ENCODE measurements at regions not wholly inside any gene's neighbourhood (a gene's known extent, or its start where the extent isn't known, plus 50 kb on each side); places are given as distances from the start of the nearest gene placed in this dataset.

DNA sequence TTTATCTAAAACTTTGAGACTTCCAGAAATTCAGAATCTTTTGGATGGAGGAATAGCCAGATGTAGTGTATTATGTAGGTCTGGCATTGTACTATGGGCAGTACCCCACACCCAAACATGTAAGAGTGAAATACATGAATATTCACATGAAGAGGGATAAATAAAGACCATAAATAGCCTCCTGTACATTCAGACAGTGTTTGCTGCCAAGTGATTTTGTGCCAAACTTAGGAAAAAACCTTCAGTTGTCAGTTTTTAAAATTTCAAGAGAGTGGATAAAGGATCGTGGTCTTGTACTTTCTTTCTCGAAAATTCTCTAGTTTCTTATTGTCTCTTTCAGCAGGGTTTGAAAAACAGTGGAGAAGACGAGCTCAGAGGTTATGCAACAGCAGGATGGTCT, 150.3 kb upstream of the LARGE1 start:
- Histone ChIP-seq H3K27me3 (ENCODE audit: control insufficient read depth in 1 of 2, insufficient read depth in 2 of 2, low read length in 2 of 2) (peaks cover 0 to 29% of the 10 kb centered on the region in 2 experiments; a peak in 4 of 5 replicates), H3K27ac (ENCODE audit: extremely low read length, insufficient read depth, low read length) (no peak overlapping the region), H3K36me3 (replicated peaks in 1 of 2; ENCODE audit: control insufficient read depth in 1 of 2, insufficient read depth in 2 of 2, low read length in 2 of 2) (no peaks in the 10 kb centered on the region), H3K4me1 (ENCODE audit: insufficient read depth, low read length) (no peaks in the 10 kb centered on the region), H3K4me3 (replicated peaks in 1 of 3; ENCODE audit: insufficient read depth in 1 of 3, low read depth in 2 of 3, low read length in 3 of 3) (no peak overlapping the region), H3K9me3 (ENCODE audit: low read length) (no peaks in the 10 kb centered on the region), H4K20me1 (ENCODE audit: insufficient read depth, low read length) (no peaks in the 10 kb centered on the region), H2AFZ (ENCODE audit: low read length) (no peak overlapping the region), H3K4me2 (ENCODE audit: low read depth, low read length) (no peak overlapping the region), H3K9ac (ENCODE audit: insufficient read depth, low read depth, low read length) (no peak overlapping the region), H3K79me2 (ENCODE audit: insufficient read depth, low read length) (no peaks in the 10 kb centered on the region)
- intact Hi-C loops (cut with micrococcal nuclease; ENCODE audit: unreplicated experiment): no loop called here
- FAIRE-seq: no peak
- DNase-seq (ENCODE audit: low spot score): no peak
- in situ Hi-C loops (cut with HindIII; ENCODE audit: extremely low pct_ligation_motif_present, low pct_unique_long_range_greater_than_20kb): no loop called here
- BruUV-seq (replicated peaks): no TSS peak
- ChIA-PET POLR2A (no interaction called here), CTCF (ENCODE audit: low intra/inter-chr PET ratio, low total read pairs) (no interaction called here)
- WGBS (ENCODE audit: low lambda C conversion rate): 0% methylated on average over 3 of the region's 3 CpGs
- ATAC-seq: no peak
- TF ChIP-seq RARG (CRISPR knock-in tag; IDR thresholded peaks at IDR 0.05; ENCODE audit: low read depth) (no peak), FOXJ3 (CRISPR knock-in tag; IDR thresholded peaks at IDR 0.05; ENCODE audit: borderline replicate concordance) (no peak), SP2 (CRISPR knock-in tag; IDR thresholded peaks at IDR 0.05) (no peak), ZC3H4 (CRISPR knock-in tag; IDR thresholded peaks at IDR 0.05; ENCODE audit: borderline replicate concordance) (no peak), ZSCAN9 (CRISPR knock-in tag; IDR thresholded peaks at IDR 0.05; ENCODE audit: borderline replicate concordance) (no peak), NBN (conservative IDR thresholded peaks at IDR 0.05) (no peak), NCOA5 (CRISPR knock-in tag; IDR thresholded peaks at IDR 0.05) (no peak), MTF1 (CRISPR knock-in tag; IDR thresholded peaks at IDR 0.05) (no peak), HDAC6 (IDR thresholded peaks at IDR 0.05; ENCODE audit: low read depth, low read length) (no peak), ZNF235 (CRISPR knock-in tag; IDR thresholded peaks at IDR 0.05; ENCODE audit: borderline replicate concordance) (no peak)
- TF ChIP-seq, protein P1, sequence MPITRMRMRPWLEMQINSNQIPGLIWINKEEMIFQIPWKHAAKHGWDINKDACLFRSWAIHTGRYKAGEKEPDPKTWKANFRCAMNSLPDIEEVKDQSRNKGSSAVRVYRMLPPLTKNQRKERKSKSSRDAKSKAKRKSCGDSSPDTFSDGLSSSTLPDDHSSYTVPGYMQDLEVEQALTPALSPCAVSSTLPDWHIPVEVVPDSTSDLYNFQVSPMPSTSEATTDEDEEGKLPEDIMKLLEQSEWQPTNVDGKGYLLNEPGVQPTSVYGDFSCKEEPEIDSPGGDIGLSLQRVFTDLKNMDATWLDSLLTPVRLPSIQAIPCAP (CRISPR knock-in tag; IDR thresholded peaks at IDR 0.05; ENCODE audit: low read depth): no peak
- TF ChIP-seq, protein P2, sequence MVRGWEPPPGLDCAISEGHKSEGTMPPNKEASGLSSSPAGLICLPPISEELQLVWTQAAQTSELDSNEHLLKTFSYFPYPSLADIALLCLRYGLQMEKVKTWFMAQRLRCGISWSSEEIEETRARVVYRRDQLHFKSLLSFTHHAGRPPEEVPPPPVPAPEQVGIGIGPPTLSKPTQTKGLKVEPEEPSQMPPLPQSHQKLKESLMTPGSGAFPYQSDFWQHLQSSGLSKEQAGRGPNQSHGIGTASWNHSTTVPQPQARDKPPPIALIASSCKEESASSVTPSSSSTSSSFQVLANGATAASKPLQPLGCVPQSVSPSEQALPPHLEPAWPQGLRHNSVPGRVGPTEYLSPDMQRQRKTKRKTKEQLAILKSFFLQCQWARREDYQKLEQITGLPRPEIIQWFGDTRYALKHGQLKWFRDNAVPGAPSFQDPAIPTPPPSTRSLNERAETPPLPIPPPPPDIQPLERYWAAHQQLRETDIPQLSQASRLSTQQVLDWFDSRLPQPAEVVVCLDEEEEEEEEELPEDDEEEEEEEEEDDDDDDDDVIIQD (CRISPR knock-in tag; IDR thresholded peaks at IDR 0.05; ENCODE audit: low read depth): no peak
- TF ChIP-seq, protein P3, sequence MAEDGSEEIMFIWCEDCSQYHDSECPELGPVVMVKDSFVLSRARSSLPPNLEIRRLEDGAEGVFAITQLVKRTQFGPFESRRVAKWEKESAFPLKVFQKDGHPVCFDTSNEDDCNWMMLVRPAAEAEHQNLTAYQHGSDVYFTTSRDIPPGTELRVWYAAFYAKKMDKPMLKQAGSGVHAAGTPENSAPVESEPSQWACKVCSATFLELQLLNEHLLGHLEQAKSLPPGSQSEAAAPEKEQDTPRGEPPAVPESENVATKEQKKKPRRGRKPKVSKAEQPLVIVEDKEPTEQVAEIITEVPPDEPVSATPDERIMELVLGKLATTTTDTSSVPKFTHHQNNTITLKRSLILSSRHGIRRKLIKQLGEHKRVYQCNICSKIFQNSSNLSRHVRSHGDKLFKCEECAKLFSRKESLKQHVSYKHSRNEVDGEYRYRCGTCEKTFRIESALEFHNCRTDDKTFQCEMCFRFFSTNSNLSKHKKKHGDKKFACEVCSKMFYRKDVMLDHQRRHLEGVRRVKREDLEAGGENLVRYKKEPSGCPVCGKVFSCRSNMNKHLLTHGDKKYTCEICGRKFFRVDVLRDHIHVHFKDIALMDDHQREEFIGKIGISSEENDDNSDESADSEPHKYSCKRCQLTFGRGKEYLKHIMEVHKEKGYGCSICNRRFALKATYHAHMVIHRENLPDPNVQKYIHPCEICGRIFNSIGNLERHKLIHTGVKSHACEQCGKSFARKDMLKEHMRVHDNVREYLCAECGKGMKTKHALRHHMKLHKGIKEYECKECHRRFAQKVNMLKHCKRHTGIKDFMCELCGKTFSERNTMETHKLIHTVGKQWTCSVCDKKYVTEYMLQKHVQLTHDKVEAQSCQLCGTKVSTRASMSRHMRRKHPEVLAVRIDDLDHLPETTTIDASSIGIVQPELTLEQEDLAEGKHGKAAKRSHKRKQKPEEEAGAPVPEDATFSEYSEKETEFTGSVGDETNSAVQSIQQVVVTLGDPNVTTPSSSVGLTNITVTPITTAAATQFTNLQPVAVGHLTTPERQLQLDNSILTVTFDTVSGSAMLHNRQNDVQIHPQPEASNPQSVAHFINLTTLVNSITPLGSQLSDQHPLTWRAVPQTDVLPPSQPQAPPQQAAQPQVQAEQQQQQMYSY (CRISPR knock-in tag; IDR thresholded peaks at IDR 0.05): no peak
- TF ChIP-seq, protein P4, sequence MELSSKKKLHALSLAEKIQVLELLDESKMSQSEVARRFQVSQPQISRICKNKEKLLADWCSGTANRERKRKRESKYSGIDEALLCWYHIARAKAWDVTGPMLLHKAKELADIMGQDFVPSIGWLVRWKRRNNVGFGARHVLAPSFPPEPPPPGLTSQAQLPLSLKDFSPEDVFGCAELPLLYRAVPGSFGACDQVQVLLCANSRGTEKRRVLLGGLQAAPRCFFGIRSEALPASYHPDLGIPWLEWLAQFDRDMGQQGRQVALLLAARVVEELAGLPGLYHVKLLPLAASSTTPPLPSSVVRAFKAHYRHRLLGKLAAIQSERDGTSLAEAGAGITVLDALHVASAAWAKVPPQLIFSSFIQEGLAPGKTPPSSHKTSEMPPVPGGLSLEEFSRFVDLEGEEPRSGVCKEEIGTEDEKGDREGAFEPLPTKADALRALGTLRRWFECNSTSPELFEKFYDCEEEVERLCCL (CRISPR knock-in tag; IDR thresholded peaks at IDR 0.05; ENCODE audit: borderline replicate concordance): no peak
- TF ChIP-seq, protein P5, sequence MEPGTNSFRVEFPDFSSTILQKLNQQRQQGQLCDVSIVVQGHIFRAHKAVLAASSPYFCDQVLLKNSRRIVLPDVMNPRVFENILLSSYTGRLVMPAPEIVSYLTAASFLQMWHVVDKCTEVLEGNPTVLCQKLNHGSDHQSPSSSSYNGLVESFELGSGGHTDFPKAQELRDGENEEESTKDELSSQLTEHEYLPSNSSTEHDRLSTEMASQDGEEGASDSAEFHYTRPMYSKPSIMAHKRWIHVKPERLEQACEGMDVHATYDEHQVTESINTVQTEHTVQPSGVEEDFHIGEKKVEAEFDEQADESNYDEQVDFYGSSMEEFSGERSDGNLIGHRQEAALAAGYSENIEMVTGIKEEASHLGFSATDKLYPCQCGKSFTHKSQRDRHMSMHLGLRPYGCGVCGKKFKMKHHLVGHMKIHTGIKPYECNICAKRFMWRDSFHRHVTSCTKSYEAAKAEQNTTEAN (CRISPR knock-in tag; conservative IDR thresholded peaks at IDR 0.05): no peak

Measured in HepG2 (cell line).